PC-9 (cell line): ENCODE measurements at regions not wholly inside any gene's neighbourhood (a gene's known extent, or its start where the extent isn't known, plus 50 kb on each side); places are given as distances from the start of the nearest gene placed in this dataset.

Experiments
- BruUV-seq: library from RNA; stranded (reverse); fragments of 400-500 nt; replicated peaks from 2 replicates; lab custom pipeline; 2021; lab: Mats Ljungman, UMichigan
- CTCF ChIA-PET: fragments of 300-600 bp; sonication (Branson Sonifier 250); formaldehyde crosslinking; loops from one replicate; lab custom pipeline; 2022; ENCODE audit warnings: antibody characterized with exemption; lab: Charles Lee
- POLR2A ChIA-PET: fragments of 300-600 bp; sonication (Branson Sonifier 250); formaldehyde crosslinking; loops from one replicate; lab custom pipeline; 2022; ENCODE audit warnings: antibody characterized with exemption; ENCODE audit not compliant: unreplicated experiment; lab: Charles Lee
- DNase-seq, 2 experiments: peaks; one replicate each; pipeline versions ENCODE4 v3.0.0 to v3.0.0-alpha.2; 2015 to 2022; ENCODE audit warnings: mixed read lengths in 1 of 2
- H2AFZ ChIP-seq: fragments of 200-600 bp; sonication (generic); 2 replicates; pipeline ENCODE4 v1.8.1; 2017; ENCODE audit warnings: antibody characterized with exemption
- H3F3A ChIP-seq: fragments of 200-600 bp; sonication (generic); 2 replicates; pipeline ENCODE4 v1.8.1; 2017; ENCODE audit warnings: antibody characterized with exemption, mild to moderate bottlenecking, low read depth; ENCODE audit not compliant: insufficient read depth
- H3K27ac ChIP-seq: fragments of 200-600 bp; sonication (generic); 2 replicates; pipeline ENCODE4 v1.6.1; 2016; ENCODE audit warnings: mixed run types
- H3K27me3 ChIP-seq: fragments of 200-600 bp; sonication (generic); 2 replicates; pipeline ENCODE4 v1.6.1; 2016; ENCODE audit warnings: low read depth, mixed run types; ENCODE audit not compliant: insufficient read depth
- H3K36me3 ChIP-seq: fragments of 200-600 bp; sonication (generic); 2 replicates; pipeline ENCODE4 v1.6.1; 2016; ENCODE audit warnings: low read depth, mixed run types
- H3K4me1 ChIP-seq: fragments of 200-600 bp; sonication (generic); replicated peaks from 2 replicates; pipeline ENCODE4 v1.6.1; 2016; ENCODE audit warnings: mixed run types; ENCODE audit not compliant: insufficient read depth
- H3K4me2 ChIP-seq: fragments of 200-600 bp; sonication (generic); 2 replicates; pipeline ENCODE4 v1.6.1; 2017; ENCODE audit warnings: mixed run types
- H3K4me3 ChIP-seq: fragments of 200-600 bp; sonication (generic); 2 replicates; pipeline ENCODE4 v1.6.1; 2016; ENCODE audit warnings: mixed run types
- H3K79me2 ChIP-seq: fragments of 200-600 bp; sonication (generic); 2 replicates; pipeline ENCODE4 v1.6.1; 2017; ENCODE audit warnings: low read depth, mixed run types
- H3K9me2 ChIP-seq: fragments of 200-600 bp; sonication (generic); 2 replicates; pipeline ENCODE4 v1.8.1; 2017; ENCODE audit warnings: mild to moderate bottlenecking; ENCODE audit not compliant: insufficient read depth
- H3K9me3 ChIP-seq: fragments of 200-600 bp; sonication (generic); 2 replicates; pipeline ENCODE4 v1.8.1; 2016; ENCODE audit warnings: low read depth; ENCODE audit not compliant: insufficient read depth
- H4K20me1 ChIP-seq: fragments of 200-600 bp; sonication (generic); 2 replicates; pipeline ENCODE4 v1.8.1; 2017; ENCODE audit not compliant: insufficient read depth
- CTCF ChIP-seq: fragments of 200-600 bp; sonication (generic); conservative IDR thresholded peaks from 2 replicates; pipeline ENCODE4 v1.6.1; 2017; ENCODE audit warnings: mixed run types, antibody characterized with exemption, mild to moderate bottlenecking, moderate library complexity
- EZH2 ChIP-seq: fragments of 200-600 bp; sonication (generic); IDR thresholded peaks from 2 replicates; pipeline ENCODE4 v1.8.0; 2017; ENCODE audit warnings: antibody characterized with exemption, low read depth
- intact Hi-C: fragments of 100-400 bp; cut with micrococcal nuclease; formaldehyde crosslinking; loops from one replicate; pipeline ENCODE4 v1.10.0; 2022; ENCODE audit not compliant: unreplicated experiment

- H3K27me3 ChIP-seq = peaks cover 31% of the 10 kb centered on the region
- no TSS peak for BruUV-seq
- POLR2A ChIA-PET = no interaction called here
Observed at GRCh38 chr12:64998371-64999147, 122.5 kb downstream of the WIF1 start.

GRCh38 chr12:64999148-64999425 is 122.0 kb downstream of the WIF1 start:
- DNase-seq = no peak
- Histone ChIP-seq H3K36me3 (no peaks in the 10 kb centered on the region), H3K9me2 (no peaks in the 10 kb centered on the region), H3K4me1 (peaks cover 7% of the 10 kb centered on the region; the same call in 1 of the 2 replicates), H2AFZ (no peak overlapping the region), H4K20me1 (no peaks in the 10 kb centered on the region), H3K9me3 (no peaks in the 10 kb centered on the region), H3K79me2 (no peaks in the 10 kb centered on the region), H3K27me3 (peaks cover 31% of the 10 kb centered on the region), H3K4me3 (no peak overlapping the region), H3K4me2 (no peak overlapping the region), H3F3A (no peaks in the 10 kb centered on the region), H3K27ac (no peak overlapping the region)
- intact Hi-C loops = no loop called here
- BruUV-seq = no TSS peak
- POLR2A ChIA-PET = no interaction called here
- TF ChIP-seq EZH2 = no peak
- TF ChIP-seq CTCF = no peak
- CTCF ChIA-PET = no interaction called here

More at GRCh38 chr12:64998371-64999147, 122.5 kb downstream of the WIF1 start:
- intact Hi-C loops = no loop called here
- H3K4me3 ChIP-seq = no peak overlapping the region
- no peak overlapping the region for H3K27ac ChIP-seq
- CTCF ChIA-PET = no interaction called here
- no peak overlapping the region for H2AFZ ChIP-seq
- no peaks in the 10 kb centered on the region for H3F3A ChIP-seq
- H3K79me2 ChIP-seq = no peaks in the 10 kb centered on the region
- no peaks in the 10 kb centered on the region for H3K9me2 ChIP-seq
- no peak for DNase-seq
- H3K4me1 ChIP-seq = peaks cover 7% of the 10 kb centered on the region; the same call in 1 of the 2 replicates
- TF ChIP-seq EZH2 (no peak), CTCF (no peak)
- H3K36me3 ChIP-seq = no peaks in the 10 kb centered on the region
- H3K9me3 ChIP-seq = no peaks in the 10 kb centered on the region
- no peak overlapping the region for H3K4me2 ChIP-seq
- no peaks in the 10 kb centered on the region for H4K20me1 ChIP-seq
